ENCODE measurements at regions not wholly inside any gene's neighbourhood (a gene's known extent, or its start where the extent isn't known, plus 50 kb on each side); places are given as distances from the start of the nearest gene placed in this dataset.
A peak's percentile ranks its signal among the peaks of the same experiment; 100 is the strongest.

DNA sequence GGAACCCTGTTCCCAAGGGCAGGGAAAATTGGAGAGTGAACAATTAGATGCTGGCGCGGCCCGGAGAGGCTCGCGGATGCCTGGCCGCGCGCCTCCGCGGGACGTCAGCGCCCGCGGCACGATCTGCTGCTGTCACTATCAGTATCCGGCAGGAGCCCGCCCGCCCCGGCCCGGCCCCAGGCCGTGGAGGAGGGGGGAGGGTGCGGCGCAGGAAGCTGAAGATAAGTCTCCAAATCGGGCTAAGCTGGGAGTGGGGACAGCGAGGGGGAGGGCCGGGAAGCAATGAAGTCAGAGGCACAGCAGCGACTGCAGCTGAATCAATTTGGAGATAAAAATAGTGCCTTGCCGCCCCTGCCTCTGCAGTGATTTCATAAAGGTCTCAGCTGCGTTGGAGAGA, 441.5 kb upstream of the KLF12 start (continued):
- TF ChIP-seq ARID2 (IDR thresholded peaks at IDR 0.05): no peak
- TF ChIP-seq, protein P1, sequence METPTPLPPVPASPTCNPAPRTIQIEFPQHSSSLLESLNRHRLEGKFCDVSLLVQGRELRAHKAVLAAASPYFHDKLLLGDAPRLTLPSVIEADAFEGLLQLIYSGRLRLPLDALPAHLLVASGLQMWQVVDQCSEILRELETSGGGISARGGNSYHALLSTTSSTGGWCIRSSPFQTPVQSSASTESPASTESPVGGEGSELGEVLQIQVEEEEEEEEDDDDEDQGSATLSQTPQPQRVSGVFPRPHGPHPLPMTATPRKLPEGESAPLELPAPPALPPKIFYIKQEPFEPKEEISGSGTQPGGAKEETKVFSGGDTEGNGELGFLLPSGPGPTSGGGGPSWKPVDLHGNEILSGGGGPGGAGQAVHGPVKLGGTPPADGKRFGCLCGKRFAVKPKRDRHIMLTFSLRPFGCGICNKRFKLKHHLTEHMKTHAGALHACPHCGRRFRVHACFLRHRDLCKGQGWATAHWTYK (CRISPR knock-in tag; IDR thresholded peaks at IDR 0.05): no peak
- TF ChIP-seq IFI16 (CRISPR knock-in tag; IDR thresholded peaks at IDR 0.05): no peak
- TF ChIP-seq, protein P2, sequence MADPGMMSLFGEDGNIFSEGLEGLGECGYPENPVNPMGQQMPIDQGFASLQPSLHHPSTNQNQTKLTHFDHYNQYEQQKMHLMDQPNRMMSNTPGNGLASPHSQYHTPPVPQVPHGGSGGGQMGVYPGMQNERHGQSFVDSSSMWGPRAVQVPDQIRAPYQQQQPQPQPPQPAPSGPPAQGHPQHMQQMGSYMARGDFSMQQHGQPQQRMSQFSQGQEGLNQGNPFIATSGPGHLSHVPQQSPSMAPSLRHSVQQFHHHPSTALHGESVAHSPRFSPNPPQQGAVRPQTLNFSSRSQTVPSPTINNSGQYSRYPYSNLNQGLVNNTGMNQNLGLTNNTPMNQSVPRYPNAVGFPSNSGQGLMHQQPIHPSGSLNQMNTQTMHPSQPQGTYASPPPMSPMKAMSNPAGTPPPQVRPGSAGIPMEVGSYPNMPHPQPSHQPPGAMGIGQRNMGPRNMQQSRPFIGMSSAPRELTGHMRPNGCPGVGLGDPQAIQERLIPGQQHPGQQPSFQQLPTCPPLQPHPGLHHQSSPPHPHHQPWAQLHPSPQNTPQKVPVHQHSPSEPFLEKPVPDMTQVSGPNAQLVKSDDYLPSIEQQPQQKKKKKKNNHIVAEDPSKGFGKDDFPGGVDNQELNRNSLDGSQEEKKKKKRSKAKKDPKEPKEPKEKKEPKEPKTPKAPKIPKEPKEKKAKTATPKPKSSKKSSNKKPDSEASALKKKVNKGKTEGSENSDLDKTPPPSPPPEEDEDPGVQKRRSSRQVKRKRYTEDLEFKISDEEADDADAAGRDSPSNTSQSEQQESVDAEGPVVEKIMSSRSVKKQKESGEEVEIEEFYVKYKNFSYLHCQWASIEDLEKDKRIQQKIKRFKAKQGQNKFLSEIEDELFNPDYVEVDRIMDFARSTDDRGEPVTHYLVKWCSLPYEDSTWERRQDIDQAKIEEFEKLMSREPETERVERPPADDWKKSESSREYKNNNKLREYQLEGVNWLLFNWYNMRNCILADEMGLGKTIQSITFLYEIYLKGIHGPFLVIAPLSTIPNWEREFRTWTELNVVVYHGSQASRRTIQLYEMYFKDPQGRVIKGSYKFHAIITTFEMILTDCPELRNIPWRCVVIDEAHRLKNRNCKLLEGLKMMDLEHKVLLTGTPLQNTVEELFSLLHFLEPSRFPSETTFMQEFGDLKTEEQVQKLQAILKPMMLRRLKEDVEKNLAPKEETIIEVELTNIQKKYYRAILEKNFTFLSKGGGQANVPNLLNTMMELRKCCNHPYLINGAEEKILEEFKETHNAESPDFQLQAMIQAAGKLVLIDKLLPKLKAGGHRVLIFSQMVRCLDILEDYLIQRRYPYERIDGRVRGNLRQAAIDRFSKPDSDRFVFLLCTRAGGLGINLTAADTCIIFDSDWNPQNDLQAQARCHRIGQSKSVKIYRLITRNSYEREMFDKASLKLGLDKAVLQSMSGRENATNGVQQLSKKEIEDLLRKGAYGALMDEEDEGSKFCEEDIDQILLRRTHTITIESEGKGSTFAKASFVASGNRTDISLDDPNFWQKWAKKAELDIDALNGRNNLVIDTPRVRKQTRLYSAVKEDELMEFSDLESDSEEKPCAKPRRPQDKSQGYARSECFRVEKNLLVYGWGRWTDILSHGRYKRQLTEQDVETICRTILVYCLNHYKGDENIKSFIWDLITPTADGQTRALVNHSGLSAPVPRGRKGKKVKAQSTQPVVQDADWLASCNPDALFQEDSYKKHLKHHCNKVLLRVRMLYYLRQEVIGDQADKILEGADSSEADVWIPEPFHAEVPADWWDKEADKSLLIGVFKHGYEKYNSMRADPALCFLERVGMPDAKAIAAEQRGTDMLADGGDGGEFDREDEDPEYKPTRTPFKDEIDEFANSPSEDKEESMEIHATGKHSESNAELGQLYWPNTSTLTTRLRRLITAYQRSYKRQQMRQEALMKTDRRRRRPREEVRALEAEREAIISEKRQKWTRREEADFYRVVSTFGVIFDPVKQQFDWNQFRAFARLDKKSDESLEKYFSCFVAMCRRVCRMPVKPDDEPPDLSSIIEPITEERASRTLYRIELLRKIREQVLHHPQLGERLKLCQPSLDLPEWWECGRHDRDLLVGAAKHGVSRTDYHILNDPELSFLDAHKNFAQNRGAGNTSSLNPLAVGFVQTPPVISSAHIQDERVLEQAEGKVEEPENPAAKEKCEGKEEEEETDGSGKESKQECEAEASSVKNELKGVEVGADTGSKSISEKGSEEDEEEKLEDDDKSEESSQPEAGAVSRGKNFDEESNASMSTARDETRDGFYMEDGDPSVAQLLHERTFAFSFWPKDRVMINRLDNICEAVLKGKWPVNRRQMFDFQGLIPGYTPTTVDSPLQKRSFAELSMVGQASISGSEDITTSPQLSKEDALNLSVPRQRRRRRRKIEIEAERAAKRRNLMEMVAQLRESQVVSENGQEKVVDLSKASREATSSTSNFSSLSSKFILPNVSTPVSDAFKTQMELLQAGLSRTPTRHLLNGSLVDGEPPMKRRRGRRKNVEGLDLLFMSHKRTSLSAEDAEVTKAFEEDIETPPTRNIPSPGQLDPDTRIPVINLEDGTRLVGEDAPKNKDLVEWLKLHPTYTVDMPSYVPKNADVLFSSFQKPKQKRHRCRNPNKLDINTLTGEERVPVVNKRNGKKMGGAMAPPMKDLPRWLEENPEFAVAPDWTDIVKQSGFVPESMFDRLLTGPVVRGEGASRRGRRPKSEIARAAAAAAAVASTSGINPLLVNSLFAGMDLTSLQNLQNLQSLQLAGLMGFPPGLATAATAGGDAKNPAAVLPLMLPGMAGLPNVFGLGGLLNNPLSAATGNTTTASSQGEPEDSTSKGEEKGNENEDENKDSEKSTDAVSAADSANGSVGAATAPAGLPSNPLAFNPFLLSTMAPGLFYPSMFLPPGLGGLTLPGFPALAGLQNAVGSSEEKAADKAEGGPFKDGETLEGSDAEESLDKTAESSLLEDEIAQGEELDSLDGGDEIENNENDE (IDR thresholded peaks at IDR 0.05; ENCODE audit: low read depth, low read length): no peak
- TF ChIP-seq ZNF436 (CRISPR knock-in tag; IDR thresholded peaks at IDR 0.05): no peak
- no peak for TF ChIP-seq ZNF175 (CRISPR knock-in tag; IDR thresholded peaks at IDR 0.05; ENCODE audit: low read depth)
- TF ChIP-seq ZNF583 (CRISPR knock-in tag; IDR thresholded peaks at IDR 0.05): no peak
- TF ChIP-seq CBFA2T2 (conservative IDR thresholded peaks at IDR 0.05): peak; percentile 65
- no peak for TF ChIP-seq KLF6 (CRISPR knock-in tag; IDR thresholded peaks at IDR 0.05; ENCODE audit: borderline replicate concordance)
- no peak for TF ChIP-seq KHSRP (IDR thresholded peaks at IDR 0.05)
- TF ChIP-seq, protein P3, sequence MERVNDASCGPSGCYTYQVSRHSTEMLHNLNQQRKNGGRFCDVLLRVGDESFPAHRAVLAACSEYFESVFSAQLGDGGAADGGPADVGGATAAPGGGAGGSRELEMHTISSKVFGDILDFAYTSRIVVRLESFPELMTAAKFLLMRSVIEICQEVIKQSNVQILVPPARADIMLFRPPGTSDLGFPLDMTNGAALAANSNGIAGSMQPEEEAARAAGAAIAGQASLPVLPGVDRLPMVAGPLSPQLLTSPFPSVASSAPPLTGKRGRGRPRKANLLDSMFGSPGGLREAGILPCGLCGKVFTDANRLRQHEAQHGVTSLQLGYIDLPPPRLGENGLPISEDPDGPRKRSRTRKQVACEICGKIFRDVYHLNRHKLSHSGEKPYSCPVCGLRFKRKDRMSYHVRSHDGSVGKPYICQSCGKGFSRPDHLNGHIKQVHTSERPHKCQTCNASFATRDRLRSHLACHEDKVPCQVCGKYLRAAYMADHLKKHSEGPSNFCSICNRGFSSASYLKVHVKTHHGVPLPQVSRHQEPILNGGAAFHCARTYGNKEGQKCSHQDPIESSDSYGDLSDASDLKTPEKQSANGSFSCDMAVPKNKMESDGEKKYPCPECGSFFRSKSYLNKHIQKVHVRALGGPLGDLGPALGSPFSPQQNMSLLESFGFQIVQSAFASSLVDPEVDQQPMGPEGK (CRISPR knock-in tag; IDR thresholded peaks at IDR 0.05; ENCODE audit: borderline replicate concordance): no peak
- no peak for TF ChIP-seq DDX20 (tag; IDR thresholded peaks at IDR 0.05; ENCODE audit: low read depth)
- TF ChIP-seq PCBP2 (IDR thresholded peaks at IDR 0.05; ENCODE audit: low read depth, low read length, poor library complexity, severe bottlenecking): no peak
- TF ChIP-seq MEF2A (IDR thresholded peaks at IDR 0.05; ENCODE audit: control insufficient read depth, low read depth, low read length): peak; percentile 5; the same call in 1 of the 2 replicates

All from K562 (cell line).